Osteoblast (primary cell): ENCODE measurements at regions not wholly inside any gene's neighbourhood (a gene's known extent, or its start where the extent isn't known, plus 50 kb on each side); places are given as distances from the start of the nearest gene placed in this dataset.
"Not testable (repeated sequence)": the region's sequence is repeated elsewhere in the genome, so short reads cannot be mapped to it uniquely, and the experiment has no call there.

Experiments used
- DNase-seq: peaks from one replicate; pipeline ENCODE4 v3.0.0; 2011; ENCODE audit warnings: low spot score, mixed read lengths; ENCODE audit not compliant: insufficient read length; ENCODE audit errors: missing footprints
- H2AFZ ChIP-seq: 2 replicates; pipeline ENCODE4 v1.6.0; 2011; ENCODE audit warnings: mild to moderate bottlenecking, low read length
- H3K27ac ChIP-seq: 2 replicates; pipeline ENCODE4 v1.5.1; 2011; ENCODE audit warnings: mild to moderate bottlenecking, low read depth, low read length, moderate library complexity
- H3K27me3 ChIP-seq: 2 replicates; pipeline ENCODE4 v1.6.0; 2012; ENCODE audit warnings: mild to moderate bottlenecking, control low read depth, inconsistent platforms, low read length, moderate library complexity; ENCODE audit not compliant: insufficient read depth
- H3K36me3 ChIP-seq: 2 replicates; pipeline ENCODE4 v1.5.1; 2011; ENCODE audit warnings: mild to moderate bottlenecking, low read length, control low read depth, moderate library complexity; ENCODE audit not compliant: insufficient read depth
- H3K4me1 ChIP-seq: 2 replicates; pipeline ENCODE4 v1.5.1; 2011; ENCODE audit warnings: mild to moderate bottlenecking, low read length, control low read depth, moderate library complexity; ENCODE audit not compliant: insufficient read depth
- H3K4me2 ChIP-seq: 2 replicates; pipeline ENCODE4 v1.6.0; 2011; ENCODE audit warnings: mild to moderate bottlenecking, low read length; ENCODE audit not compliant: insufficient read depth
- H3K4me3 ChIP-seq: fragments of 200-600 bp; sonication (generic); 3 replicates; pipeline ENCODE4 v1.5.1; 2012; ENCODE audit warnings: mild to moderate bottlenecking, low read length, inconsistent platforms; ENCODE audit not compliant: insufficient read depth
- H3K79me2 ChIP-seq: 2 replicates; pipeline ENCODE4 v1.6.0; 2012; ENCODE audit warnings: mild to moderate bottlenecking, low read length, control low read depth, inconsistent platforms; ENCODE audit not compliant: insufficient read depth
- H3K9me3 ChIP-seq: 2 replicates; pipeline ENCODE4 v1.5.1; 2011; ENCODE audit warnings: low read depth, low read length, control low read depth
- H4K20me1 ChIP-seq: 2 replicates; pipeline ENCODE4 v1.6.0; 2012; ENCODE audit warnings: mild to moderate bottlenecking, low read length, control low read depth; ENCODE audit not compliant: insufficient read depth
- TF ChIP-seq, protein P1 (sequence below): IDR thresholded peaks from 2 replicates; pipeline ENCODE4 v1.5.1; 2011; ENCODE audit warnings: mild to moderate bottlenecking, low read depth, low read length, moderate library complexity; ENCODE audit errors: extremely low read depth

DNA sequence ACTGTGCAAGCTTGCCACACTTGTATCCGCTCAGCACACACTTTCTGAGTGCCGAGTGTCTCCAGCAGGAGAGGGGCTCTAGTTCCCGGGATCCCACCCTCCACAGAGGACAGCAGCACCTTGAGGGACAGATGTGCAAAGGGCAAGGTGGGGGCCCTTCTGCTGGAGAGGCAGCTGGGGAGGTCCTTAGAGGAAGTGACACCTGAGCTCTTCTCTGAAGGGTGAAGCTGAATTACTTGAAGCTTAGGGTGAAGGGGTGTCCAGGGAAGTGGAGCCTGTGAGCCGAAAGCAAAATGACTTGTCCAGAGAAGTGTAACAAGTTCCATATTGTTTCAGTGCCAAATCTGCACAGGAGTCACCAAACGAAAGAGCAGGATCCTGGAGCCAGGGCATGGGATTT is 136.3 kb upstream of the DUSP22 start:
- peaks cover 7% of the 10 kb centered on the region for H3K4me1 ChIP-seq
- no peaks in the 10 kb centered on the region for H3K36me3 ChIP-seq
- no peak for DNase-seq
- H3K9me3 ChIP-seq = no peaks in the 10 kb centered on the region
- H4K20me1 ChIP-seq = no peaks in the 10 kb centered on the region
- H3K27ac ChIP-seq = no peak overlapping the region
- no peak overlapping the region for H3K4me2 ChIP-seq
- no peaks in the 10 kb centered on the region for H3K27me3 ChIP-seq
- H3K4me3 ChIP-seq = no peak overlapping the region
- H3K79me2 ChIP-seq = no peaks in the 10 kb centered on the region
- H2AFZ ChIP-seq = no peak overlapping the region
- TF ChIP-seq, protein P1, sequence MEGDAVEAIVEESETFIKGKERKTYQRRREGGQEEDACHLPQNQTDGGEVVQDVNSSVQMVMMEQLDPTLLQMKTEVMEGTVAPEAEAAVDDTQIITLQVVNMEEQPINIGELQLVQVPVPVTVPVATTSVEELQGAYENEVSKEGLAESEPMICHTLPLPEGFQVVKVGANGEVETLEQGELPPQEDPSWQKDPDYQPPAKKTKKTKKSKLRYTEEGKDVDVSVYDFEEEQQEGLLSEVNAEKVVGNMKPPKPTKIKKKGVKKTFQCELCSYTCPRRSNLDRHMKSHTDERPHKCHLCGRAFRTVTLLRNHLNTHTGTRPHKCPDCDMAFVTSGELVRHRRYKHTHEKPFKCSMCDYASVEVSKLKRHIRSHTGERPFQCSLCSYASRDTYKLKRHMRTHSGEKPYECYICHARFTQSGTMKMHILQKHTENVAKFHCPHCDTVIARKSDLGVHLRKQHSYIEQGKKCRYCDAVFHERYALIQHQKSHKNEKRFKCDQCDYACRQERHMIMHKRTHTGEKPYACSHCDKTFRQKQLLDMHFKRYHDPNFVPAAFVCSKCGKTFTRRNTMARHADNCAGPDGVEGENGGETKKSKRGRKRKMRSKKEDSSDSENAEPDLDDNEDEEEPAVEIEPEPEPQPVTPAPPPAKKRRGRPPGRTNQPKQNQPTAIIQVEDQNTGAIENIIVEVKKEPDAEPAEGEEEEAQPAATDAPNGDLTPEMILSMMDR = no peak

DNA sequence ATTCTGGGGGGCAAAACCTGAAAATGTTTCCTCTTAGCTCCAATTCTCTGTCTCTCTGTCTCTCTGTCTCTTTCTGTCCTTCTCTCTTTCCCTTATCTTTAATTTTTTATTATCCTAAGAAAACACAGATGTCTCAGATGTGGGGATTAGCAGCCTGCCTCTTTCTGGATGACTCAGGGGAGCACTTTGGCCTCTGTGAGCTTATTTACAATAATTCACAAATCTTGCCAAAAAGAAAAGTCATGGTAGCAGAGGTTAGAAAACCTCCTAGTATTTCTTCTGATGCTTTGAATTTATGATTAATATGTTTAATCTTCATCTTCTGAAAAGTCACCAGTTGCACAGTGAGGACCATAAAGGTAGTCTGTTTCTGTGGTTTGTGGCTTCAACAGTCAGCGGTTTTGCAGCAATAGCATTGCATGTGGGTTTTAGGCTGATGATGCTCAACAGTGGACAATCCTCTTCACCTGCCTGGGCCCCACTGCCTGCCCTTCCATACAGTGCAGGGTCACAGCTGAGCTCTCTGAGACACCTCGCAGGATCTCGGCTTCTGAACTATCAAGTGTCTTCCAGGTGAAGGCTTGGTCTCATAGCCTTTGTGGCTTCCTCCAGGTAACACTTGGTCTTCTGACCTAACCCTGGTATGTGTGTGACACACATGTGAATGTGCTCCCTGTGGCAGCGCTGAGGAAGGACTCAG is 135.7 kb upstream of the DUSP22 start:
- H3K4me3 ChIP-seq, H3K36me3 ChIP-seq, H3K9me3 ChIP-seq, H3K27me3 ChIP-seq, H3K4me2 ChIP-seq, H3K79me2 ChIP-seq, H4K20me1 ChIP-seq, DNase-seq, H3K27ac ChIP-seq, H3K4me1 ChIP-seq, H2AFZ ChIP-seq: not testable (repeated sequence)

DNA sequence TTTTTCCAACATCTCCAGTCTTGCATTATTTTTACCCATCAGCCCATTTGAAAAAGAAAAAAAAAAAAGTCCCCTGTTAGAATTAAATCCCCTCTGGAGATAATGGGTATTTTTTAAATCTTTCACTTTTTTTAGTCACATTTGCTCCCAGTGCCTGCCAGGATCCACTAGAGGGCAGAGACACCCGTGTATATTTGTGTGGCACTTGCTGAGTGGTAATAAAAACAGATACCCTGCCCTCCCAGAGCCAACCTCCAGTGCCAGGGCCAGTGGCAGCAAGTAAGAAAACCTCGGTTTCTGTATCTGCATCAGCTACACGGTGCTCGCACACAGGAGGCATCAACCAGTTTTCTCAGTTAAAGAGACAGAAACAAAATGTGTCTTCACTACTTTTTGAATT is 135.1 kb upstream of the DUSP22 start:
- H3K79me2 ChIP-seq, DNase-seq, H3K27ac ChIP-seq, H3K4me2 ChIP-seq, H3K36me3 ChIP-seq, H3K27me3 ChIP-seq, H3K9me3 ChIP-seq, H3K4me1 ChIP-seq, H2AFZ ChIP-seq, H3K4me3 ChIP-seq, H4K20me1 ChIP-seq: not testable (repeated sequence)
- TF ChIP-seq, protein P1 = peak; percentile 35

DNA sequence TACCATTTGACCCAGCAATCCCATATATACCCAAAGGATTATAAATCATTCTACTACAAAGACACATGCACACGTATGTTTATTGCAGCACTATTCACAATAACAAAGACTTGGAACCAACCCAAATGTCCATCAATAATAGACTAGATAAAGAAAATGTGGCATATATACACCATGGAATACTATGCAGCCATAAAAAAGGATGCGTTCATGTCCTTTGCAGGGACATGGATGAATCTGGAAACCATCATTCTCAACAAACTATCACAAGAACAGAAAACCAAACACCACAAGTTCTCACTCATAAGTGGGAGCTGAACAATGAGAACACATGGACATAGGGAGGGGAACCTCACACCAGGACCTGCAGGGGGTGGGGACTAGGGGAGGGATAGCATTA is 130.6 kb upstream of the DUSP22 start:
- not testable (repeated sequence) for DNase-seq, H3K9me3 ChIP-seq, H2AFZ ChIP-seq, H3K4me2 ChIP-seq, H4K20me1 ChIP-seq, H3K4me3 ChIP-seq, H3K79me2 ChIP-seq, H3K36me3 ChIP-seq, H3K4me1 ChIP-seq, H3K27me3 ChIP-seq, H3K27ac ChIP-seq

DNA sequence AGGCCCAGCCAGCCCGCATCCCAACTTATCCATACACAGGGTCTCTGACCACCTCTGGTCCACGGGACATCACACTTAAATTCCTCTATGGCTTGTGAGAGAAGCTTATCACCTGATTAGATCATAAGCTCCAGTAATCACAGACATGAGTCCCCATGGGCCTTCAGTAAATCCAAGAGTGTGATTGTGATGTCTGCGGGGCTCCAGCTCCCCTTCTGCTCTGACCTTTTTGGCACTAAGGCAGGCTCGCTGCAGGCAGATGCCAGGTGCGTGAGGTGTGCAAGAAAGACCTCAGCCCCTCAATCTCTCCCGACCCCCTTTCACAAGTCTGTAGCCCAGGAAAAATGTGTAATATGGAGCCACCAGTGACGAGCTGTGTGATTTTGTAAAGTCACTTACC is 127.6 kb upstream of the DUSP22 start:
- H3K36me3 ChIP-seq = no peaks in the 10 kb centered on the region
- no peaks in the 10 kb centered on the region for H4K20me1 ChIP-seq
- H2AFZ ChIP-seq = no peak overlapping the region
- TF ChIP-seq, protein P1 = no peak
- H3K79me2 ChIP-seq = no peaks in the 10 kb centered on the region
- no peaks in the 10 kb centered on the region for H3K9me3 ChIP-seq
- peaks cover 10% of the 10 kb centered on the region for H3K4me1 ChIP-seq
- H3K27ac ChIP-seq = no peak overlapping the region
- no peaks in the 10 kb centered on the region for H3K27me3 ChIP-seq
- H3K4me3 ChIP-seq = no peak overlapping the region
- no peak overlapping the region for H3K4me2 ChIP-seq
- DNase-seq = no peak
